ENCODE measurements at regions not wholly inside any gene's neighbourhood (a gene's known extent, or its start where the extent isn't known, plus 50 kb on each side); places are given as distances from the start of the nearest gene placed in this dataset.
"Not testable (repeated sequence)": the region's sequence is repeated elsewhere in the genome, so short reads cannot be mapped to it uniquely, and the experiment has no call there.

DNA sequence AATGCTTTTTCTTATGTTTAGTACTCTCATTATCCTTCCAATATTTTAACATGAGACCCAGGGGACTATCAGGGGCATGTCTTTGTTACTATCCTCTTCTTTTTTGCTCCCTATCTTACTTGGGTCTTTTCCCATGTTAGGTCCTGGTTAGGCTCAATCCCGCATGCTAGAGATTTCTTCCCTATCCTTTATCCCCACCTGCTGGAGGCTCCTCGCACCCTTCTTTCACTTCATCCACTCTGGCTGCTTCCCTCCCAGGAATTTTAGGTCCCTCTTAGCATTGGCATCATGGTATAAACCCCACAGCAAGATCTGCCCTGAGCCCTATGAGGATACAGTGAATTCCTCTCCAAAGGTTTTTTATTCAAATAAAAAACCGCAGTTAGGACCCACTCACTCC is 567.3 kb downstream of the ANKRD30B start:
- H3K4me3 Mint-ChIP-seq, ATAC-seq, H3K4me1 Mint-ChIP-seq, H3K9me3 Mint-ChIP-seq, H3K27ac Mint-ChIP-seq, DNase-seq, POLR2A ChIA-PET, H3K36me3 Mint-ChIP-seq, H3K27me3 Mint-ChIP-seq: not testable (repeated sequence)

DNA sequence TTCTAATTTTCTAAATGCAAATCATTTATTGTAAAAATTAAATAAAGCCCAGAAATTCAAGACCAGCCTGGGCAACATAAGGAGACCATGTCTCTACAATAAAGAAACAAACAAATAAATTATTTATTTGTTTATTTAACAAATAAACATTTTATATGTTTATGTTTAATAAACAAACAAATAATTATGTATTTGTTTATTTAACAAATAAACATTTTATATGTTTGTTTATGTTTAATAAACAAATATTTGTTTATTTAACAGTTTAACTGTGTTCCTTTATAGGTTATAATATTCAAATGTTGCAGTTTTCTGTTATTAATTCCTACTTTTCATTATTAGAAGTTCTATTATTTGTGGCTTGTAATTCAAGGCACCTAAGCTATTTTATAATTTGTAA is 570.7 kb downstream of the ANKRD30B start:
- H3K27ac Mint-ChIP-seq, H3K9me3 Mint-ChIP-seq, DNase-seq, POLR2A ChIA-PET, H3K4me1 Mint-ChIP-seq, H3K36me3 Mint-ChIP-seq, H3K27me3 Mint-ChIP-seq, ATAC-seq, H3K4me3 Mint-ChIP-seq: not testable (repeated sequence)

DNA sequence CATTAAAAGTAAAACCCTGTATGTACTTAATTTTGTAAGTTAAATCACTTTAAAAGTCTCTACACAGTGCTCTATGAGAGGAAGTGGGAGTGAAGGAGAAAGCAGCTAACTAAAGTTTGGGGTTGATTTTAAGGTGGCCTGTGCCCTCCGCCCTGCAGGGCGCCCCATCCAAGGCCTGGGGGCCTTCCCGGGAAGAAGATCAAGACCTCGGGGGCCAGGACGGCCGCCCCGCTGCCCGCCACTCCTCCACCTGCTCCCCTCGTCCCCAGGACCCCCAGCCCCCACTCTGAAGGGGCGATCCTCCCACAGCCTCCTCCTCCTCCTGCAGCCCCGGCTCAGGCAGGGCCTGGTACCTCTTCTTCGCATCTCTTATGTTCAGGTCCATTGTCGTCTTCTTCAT is 581.7 kb downstream of the ANKRD30B start:
- POLR2A ChIA-PET, H3K36me3 Mint-ChIP-seq, ATAC-seq, H3K27me3 Mint-ChIP-seq, H3K4me1 Mint-ChIP-seq, H3K27ac Mint-ChIP-seq, DNase-seq, H3K4me3 Mint-ChIP-seq: not testable (repeated sequence)
- peaks cover 0 to 12% (median 2%) of the 10 kb centered on the region in 9 donors for H3K9me3 Mint-ChIP-seq

GRCh38 chr18:15330149-15330548 is 582.2 kb downstream of the ANKRD30B start:
- peaks cover 0 to 12% (median 2%) of the 10 kb centered on the region in 9 donors for H3K9me3 Mint-ChIP-seq
- H3K27ac Mint-ChIP-seq, H3K4me3 Mint-ChIP-seq, DNase-seq, POLR2A ChIA-PET, ATAC-seq, H3K4me1 Mint-ChIP-seq, H3K27me3 Mint-ChIP-seq, H3K36me3 Mint-ChIP-seq: not testable (repeated sequence)

- H3K27ac Mint-ChIP-seq, H3K27me3 Mint-ChIP-seq, H3K4me3 Mint-ChIP-seq, ATAC-seq, DNase-seq, POLR2A ChIA-PET, H3K36me3 Mint-ChIP-seq, H3K4me1 Mint-ChIP-seq: not testable (repeated sequence)
- peaks cover 0 to 12% (median 2%) of the 10 kb centered on the region in 9 donors for H3K9me3 Mint-ChIP-seq
These were observed 582.6 kb downstream of the ANKRD30B start for GRCh38 chr18:15330600-15330999.

- H3K27me3 Mint-ChIP-seq, H3K4me3 Mint-ChIP-seq, ATAC-seq, POLR2A ChIA-PET, DNase-seq, H3K4me1 Mint-ChIP-seq, H3K27ac Mint-ChIP-seq, H3K9me3 Mint-ChIP-seq, H3K36me3 Mint-ChIP-seq: not testable (repeated sequence)
These were observed 627.7 kb downstream of the ANKRD30B start for GRCh38 chr18:15375671-15376070.

DNA sequence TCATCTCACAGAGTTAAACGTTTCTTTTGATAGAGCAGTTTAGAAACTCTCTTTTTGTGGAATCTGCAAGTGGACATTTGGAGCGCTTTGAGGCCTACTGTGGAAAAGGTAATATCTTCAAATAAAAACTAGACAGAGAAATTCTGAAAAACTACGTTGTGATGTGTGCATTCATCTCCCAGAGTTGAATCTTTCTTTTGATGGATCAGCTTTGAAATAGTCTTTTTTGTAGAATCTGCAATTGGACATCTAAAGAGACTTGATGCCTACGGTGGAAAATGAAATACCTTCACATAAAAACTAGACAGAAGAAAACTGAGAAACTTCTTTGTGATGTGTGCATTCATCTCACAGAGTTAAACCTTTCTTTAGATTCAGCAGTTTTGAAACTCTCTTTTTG is 659.9 kb downstream of the ANKRD30B start:
- H3K36me3 Mint-ChIP-seq, H3K4me1 Mint-ChIP-seq, ATAC-seq, H3K27ac Mint-ChIP-seq, H3K4me3 Mint-ChIP-seq, H3K9me3 Mint-ChIP-seq, POLR2A ChIA-PET, H3K27me3 Mint-ChIP-seq: not testable (repeated sequence)
- DNase-seq, result peak in 1 of 10 donors; percentile 0

Data from naive thymus-derived CD8-positive, alpha-beta T cell (primary cell).